Esophagus muscularis mucosa (tissue), 4 donors: ENCODE measurements at regions not wholly inside any gene's neighbourhood (a gene's known extent, or its start where the extent isn't known, plus 50 kb on each side); places are given as distances from the start of the nearest gene placed in this dataset.
A peak's percentile ranks its signal among the peaks of the same experiment; 100 is the strongest.

ENCODE experiments used
- DNase-seq: peaks from one replicate; pipeline ENCODE4 v3.0.0-alpha.2; 2017; ENCODE audit errors: extremely low spot score
- H3K27ac ChIP-seq, 4 donors: fragments of 200-600 bp; sonication (generic); replicated peaks in 1 of 4; 1 replicate in 3 of 4; 2 replicates in 1 of 4; pipeline ENCODE4 v1.5.1; 2016 to 2019; ENCODE audit warnings: mild to moderate bottlenecking in 1 of 4
- H3K27me3 ChIP-seq, 4 donors: fragments of 200-600 bp; sonication (generic); one replicate each; pipeline versions ENCODE4 v1.5.1 to v1.6.0; 2016 to 2019
- H3K36me3 ChIP-seq, 4 donors: fragments of 200-600 bp; sonication (generic); one replicate each; pipeline ENCODE4 v1.5.1; 2016 to 2019
- H3K4me1 ChIP-seq, 4 donors: fragments of 200-600 bp; sonication (generic); one replicate each; pipeline ENCODE4 v1.5.1; 2016 to 2019
- H3K4me3 ChIP-seq, 4 donors: fragments of 200-600 bp; sonication (generic); 1 replicate in 2 of 4; 2 replicates in 2 of 4; pipeline ENCODE4 v1.5.1; 2016 to 2019; ENCODE audit warnings: mild to moderate bottlenecking in 4 of 4, moderate library complexity in 1 of 4
- H3K9me3 ChIP-seq, 4 donors: fragments of 200-600 bp; sonication (generic); 1 replicate in 3 of 4; 2 replicates in 1 of 4; pipeline ENCODE4 v1.5.1; 2016 to 2019
- CTCF ChIP-seq, 3 experiments: fragments of 200-600 bp in 2 of 3; fragments of 450-650 bp in 1 of 3; sonication (generic) in 2 of 3; IDR thresholded peaks; one replicate each; pipeline ENCODE4 v1.5.1; 2017 to 2019; ENCODE audit warnings: antibody characterized with exemption in 3 of 3, mild to moderate bottlenecking in 2 of 3, moderate library complexity in 1 of 3
- EP300 ChIP-seq: sonication (generic); formaldehyde crosslinking; IDR thresholded peaks from one replicate; pipeline ENCODE4 v1.6.1; 2017; ENCODE audit warnings: antibody characterized with exemption
- POLR2A ChIP-seq: fragments of 450-650 bp; IDR thresholded peaks from one replicate; pipeline ENCODE4 v1.6.1; 2017; ENCODE audit warnings: antibody characterized with exemption, moderate library complexity, mild to moderate bottlenecking, low read depth
- POLR2AphosphoS5 ChIP-seq, 2 donors: sonication (generic); formaldehyde crosslinking; IDR thresholded peaks; one replicate each; pipeline ENCODE4 v1.6.1; 2017; ENCODE audit warnings: antibody characterized with exemption in 2 of 2
- WGBS: methylation state at CpG from one replicate; pipeline ENCODE4 v1.1.5; 2018; 5-methylcytosine and 5-hydroxymethylcytosine counted together
- intact Hi-C: fragments of 100-400 bp; cut with DNase I; formaldehyde crosslinking; loops from one replicate; pipeline ENCODE4 v1.15.1; 2023

GRCh38 chr4:151940291-151940690 is 179.5 kb upstream of the GATB start:
- DNase-seq = no peak
- no peak for TF ChIP-seq EP300
- Histone ChIP-seq H3K27ac (no peak overlapping the region), H3K4me3 (no peak overlapping the region), H3K9me3 (no peaks in the 10 kb centered on the region), H3K36me3 (no peaks in the 10 kb centered on the region), H3K27me3 (no peaks in the 10 kb centered on the region), H3K4me1 (no peaks in the 10 kb centered on the region)
- intact Hi-C loops = no loop called here
- 93% methylated on average over 2 of the region's 2 CpGs for WGBS

- WGBS = 86% methylated on average over 3 of the region's 3 CpGs
- Histone ChIP-seq H3K4me3 (no peak overlapping the region), H3K27me3 (no peaks in the 10 kb centered on the region), H3K9me3 (no peaks in the 10 kb centered on the region), H3K36me3 (no peaks in the 10 kb centered on the region), H3K27ac (no peak overlapping the region), H3K4me1 (no peaks in the 10 kb centered on the region)
- intact Hi-C loops = no loop called here
- TF ChIP-seq POLR2AphosphoS5 (IDR thresholded peaks at IDR 0.05) (no peak), POLR2A (no peak), EP300 (no peak), CTCF (IDR thresholded peaks at IDR 0.05) (no peak)
- no peak for DNase-seq
These were observed 178.9 kb upstream of the GATB start for GRCh38 chr4:151939670-151940069.

GRCh38 chr4:151935411-151935810 is 174.6 kb upstream of the GATB start:
- WGBS = 95% methylated on average over 1 of the region's 1 CpG
- Histone ChIP-seq H3K4me3 (no peak overlapping the region), H3K36me3 (no peaks in the 10 kb centered on the region), H3K9me3 (no peaks in the 10 kb centered on the region), H3K27ac (no peak overlapping the region), H3K27me3 (no peaks in the 10 kb centered on the region), H3K4me1 (no peaks in the 10 kb centered on the region)
- no peak for TF ChIP-seq EP300
- TF ChIP-seq POLR2A = no peak
- TF ChIP-seq CTCF (IDR thresholded peaks at IDR 0.05) = no peak
- TF ChIP-seq POLR2AphosphoS5 (IDR thresholded peaks at IDR 0.05) = no peak
- intact Hi-C loops = no loop called here
- no peak for DNase-seq

- Histone ChIP-seq H3K9me3 (no peaks in the 10 kb centered on the region), H3K4me3 (no peak overlapping the region), H3K36me3 (no peaks in the 10 kb centered on the region), H3K27me3 (no peaks in the 10 kb centered on the region), H3K4me1 (no peaks in the 10 kb centered on the region), H3K27ac (no peak overlapping the region)
- intact Hi-C loops = no loop called here
- WGBS = 92% methylated on average over 5 of the region's 5 CpGs
- peak; percentile 34 for DNase-seq
- TF ChIP-seq POLR2AphosphoS5 (IDR thresholded peaks at IDR 0.05) (no peak), EP300 (no peak)
These were observed 174.0 kb upstream of the GATB start for GRCh38 chr4:151934766-151935165.

- DNase-seq = no peak
- WGBS = 85% methylated on average over 13 of the region's 13 CpGs
- Histone ChIP-seq H3K4me1 (no peaks in the 10 kb centered on the region), H3K36me3 (no peaks in the 10 kb centered on the region), H3K27ac (no peak overlapping the region), H3K4me3 (no peak overlapping the region), H3K9me3 (no peaks in the 10 kb centered on the region), H3K27me3 (no peaks in the 10 kb centered on the region)
- intact Hi-C loops = no loop called here
- no peak for TF ChIP-seq EP300
- TF ChIP-seq POLR2AphosphoS5 (IDR thresholded peaks at IDR 0.05) = no peak
- TF ChIP-seq POLR2A = no peak
- no peak for TF ChIP-seq CTCF (IDR thresholded peaks at IDR 0.05)
These were observed 172.5 kb upstream of the GATB start for GRCh38 chr4:151933122-151933827.

GRCh38 chr4:151931563-151931962 is 170.8 kb upstream of the GATB start:
- Histone ChIP-seq H3K4me1 (no peaks in the 10 kb centered on the region), H3K27me3 (no peaks in the 10 kb centered on the region), H3K4me3 (no peak overlapping the region), H3K27ac (no peak overlapping the region), H3K36me3 (no peaks in the 10 kb centered on the region), H3K9me3 (no peaks in the 10 kb centered on the region)
- WGBS = 75% methylated on average over 2 of the region's 2 CpGs
- intact Hi-C loops = no loop called here
- no peak for TF ChIP-seq POLR2A
- no peak for TF ChIP-seq EP300
- no peak for TF ChIP-seq CTCF (IDR thresholded peaks at IDR 0.05)
- no peak for TF ChIP-seq POLR2AphosphoS5 (IDR thresholded peaks at IDR 0.05)
- peak; percentile 53 for DNase-seq
